ENCODE measurements at regions not wholly inside any gene's neighbourhood (a gene's known extent, or its start where the extent isn't known, plus 50 kb on each side); places are given as distances from the start of the nearest gene placed in this dataset.

GRCh38 chr11:129573161-129573560 lies 197.5 kb downstream of the BARX2 start:
- no peak overlapping the region for H3K4me3 ChIP-seq (ENCODE audit: low read depth, low read length)
- no peak for TF ChIP-seq CTCF (IDR thresholded peaks at IDR 0.05; ENCODE audit: low read depth, low read length, missing control alignments)
- DNase-seq (ENCODE audit: low read depth), result no peak

- no peak overlapping the region for H3K4me3 ChIP-seq (ENCODE audit: low read depth, low read length)
- no peak for TF ChIP-seq CTCF (IDR thresholded peaks at IDR 0.05; ENCODE audit: low read depth, low read length, missing control alignments)
- no peak for DNase-seq (ENCODE audit: low read depth)
These were observed 198.8 kb downstream of the BARX2 start for GRCh38 chr11:129574431-129574830.

GRCh38 chr11:129576652-129577051 lies 201.0 kb downstream of the BARX2 start:
- TF ChIP-seq CTCF (IDR thresholded peaks at IDR 0.05; ENCODE audit: low read depth, low read length, missing control alignments), result no peak
- DNase-seq (ENCODE audit: low read depth), result no peak
- H3K4me3 ChIP-seq (ENCODE audit: low read depth, low read length), result no peak overlapping the region

GRCh38 chr11:129578006-129578405 lies 202.4 kb downstream of the BARX2 start:
- no peak overlapping the region for H3K4me3 ChIP-seq (ENCODE audit: low read depth, low read length)
- DNase-seq (ENCODE audit: low read depth), result no peak
- TF ChIP-seq CTCF (IDR thresholded peaks at IDR 0.05; ENCODE audit: low read depth, low read length, missing control alignments), result no peak

GRCh38 chr11:129580278-129580677 lies 204.6 kb downstream of the BARX2 start:
- no peak overlapping the region for H3K4me3 ChIP-seq (ENCODE audit: low read depth, low read length)
- TF ChIP-seq CTCF (IDR thresholded peaks at IDR 0.05; ENCODE audit: low read depth, low read length, missing control alignments), result no peak
- no peak for DNase-seq (ENCODE audit: low read depth)

- no peak for DNase-seq (ENCODE audit: low read depth)
- H3K4me3 ChIP-seq (ENCODE audit: low read depth, low read length), result no peak overlapping the region
- no peak for TF ChIP-seq CTCF (IDR thresholded peaks at IDR 0.05; ENCODE audit: low read depth, low read length, missing control alignments)
These were observed 208.7 kb downstream of the BARX2 start for GRCh38 chr11:129584316-129584715.

GRCh38 chr11:129589190-129589860 lies 213.7 kb downstream of the BARX2 start:
- no peak overlapping the region for H3K4me3 ChIP-seq (ENCODE audit: low read depth, low read length)
- DNase-seq (ENCODE audit: low read depth), result no peak
- no peak for TF ChIP-seq CTCF (IDR thresholded peaks at IDR 0.05; ENCODE audit: low read depth, low read length, missing control alignments)
